SIG-M5 treated with dmso at 0.1 percent for 504 hours (cell line): ENCODE measurements at regions not wholly inside any gene's neighbourhood (a gene's known extent, or its start where the extent isn't known, plus 50 kb on each side); places are given as distances from the start of the nearest gene placed in this dataset.

Source experiments
- DNase-seq: peaks from one replicate; lab custom pipeline; 2025; ENCODE audit not compliant: unreplicated experiment; lab: John Stamatoyannopoulos, UW

GRCh38 chr20:56914532-56914931, 285.4 kb downstream of the TFAP2C start:
- DNase-seq: no peak

DNA sequence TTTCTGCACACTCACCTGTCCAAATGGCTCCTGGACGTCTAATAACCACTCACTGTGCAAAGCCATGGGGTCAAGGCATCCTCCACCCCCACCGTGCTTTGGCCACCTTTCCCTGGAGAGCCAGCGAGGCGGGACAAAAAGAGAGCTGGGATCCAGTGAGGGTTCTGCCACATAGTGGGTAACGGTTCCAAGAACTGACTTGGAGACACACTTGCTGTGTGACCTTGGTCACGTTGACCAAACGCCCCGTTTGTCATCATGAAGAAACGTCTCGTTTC, 287.2 kb downstream of the TFAP2C start:
- no peak for DNase-seq

GRCh38 chr20:56920041-56920440, 290.9 kb downstream of the TFAP2C start:
- peak; percentile 30 for DNase-seq

DNA sequence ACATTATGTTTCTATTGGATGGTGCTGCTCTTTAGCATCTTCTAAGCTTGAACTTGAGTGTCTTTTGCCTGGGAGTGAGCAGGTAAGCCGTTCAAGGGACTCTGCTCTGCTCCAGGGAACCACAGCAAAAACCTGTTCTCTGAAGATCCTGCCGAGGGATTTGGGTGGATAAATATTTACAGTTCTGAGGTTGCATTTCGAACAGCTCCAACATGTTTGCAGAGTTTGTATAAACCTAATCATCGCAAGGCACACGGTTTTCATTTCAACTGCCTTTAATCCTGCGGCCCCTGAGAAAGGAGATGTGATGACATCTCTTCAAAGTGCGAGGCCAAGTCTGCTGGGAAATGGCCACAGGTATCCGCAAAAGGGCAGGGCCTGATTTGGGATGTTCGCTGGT, 293.4 kb downstream of the TFAP2C start:
- peak; percentile 67 for DNase-seq

- DNase-seq: no peak
These were observed 295.4 kb downstream of the TFAP2C start for GRCh38 chr20:56924292-56925081.

DNA sequence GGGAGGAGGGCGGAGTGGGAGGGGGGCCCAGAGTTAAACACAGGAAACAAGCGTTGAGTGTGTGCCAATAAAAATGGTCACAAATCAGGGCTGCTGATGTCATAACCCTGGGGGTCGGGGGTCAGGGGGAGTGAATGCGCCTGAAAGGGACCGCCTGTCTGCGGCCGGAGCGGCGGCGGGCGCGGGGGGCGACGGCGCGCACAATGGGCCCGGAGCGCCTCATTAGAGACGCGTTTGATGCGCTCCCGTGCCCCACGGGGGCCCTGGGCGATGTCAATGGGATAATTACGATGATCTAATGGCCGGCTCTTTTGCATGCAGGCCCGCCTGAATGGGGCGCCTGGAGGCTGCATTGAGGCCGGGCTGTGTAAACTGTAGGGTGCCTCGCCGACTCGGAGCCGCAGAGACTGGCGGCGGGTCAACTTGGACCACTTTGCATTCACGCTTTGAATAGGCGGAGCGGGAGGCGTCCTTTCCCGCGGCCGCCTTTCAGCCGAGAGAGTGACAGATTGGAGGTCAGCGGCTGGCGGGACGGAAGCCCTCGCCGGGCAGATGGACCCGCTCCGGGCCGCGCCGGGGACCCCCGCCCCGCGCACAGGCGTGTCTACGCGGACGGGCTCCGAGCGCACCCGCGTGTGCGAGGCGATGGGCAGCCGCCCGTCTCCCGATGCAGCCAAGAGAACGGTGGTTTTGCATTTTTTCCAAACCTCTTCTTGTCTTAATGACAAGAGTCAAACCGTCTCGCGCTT, 296.1 kb downstream of the TFAP2C start:
- DNase-seq: no peak

GRCh38 chr20:56925831-56926170, 296.7 kb downstream of the TFAP2C start:
- no peak for DNase-seq

DNA sequence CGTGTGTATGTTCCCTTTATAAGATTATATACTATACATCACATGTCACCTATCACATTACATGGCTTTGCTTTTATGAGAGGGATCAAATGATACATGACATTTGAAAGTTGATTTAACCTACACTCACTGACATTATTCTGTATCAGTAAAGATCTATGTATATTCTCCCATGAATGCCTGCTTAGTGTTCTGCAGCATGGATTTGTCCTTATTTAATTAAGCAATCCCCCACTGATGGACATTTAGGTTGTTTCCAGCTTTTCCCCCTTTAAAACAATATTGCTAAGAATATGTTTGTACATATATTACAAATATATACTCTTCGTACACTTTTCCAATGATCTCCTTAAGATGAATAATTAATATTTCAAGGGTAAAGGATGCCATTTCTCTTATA, 297.4 kb downstream of the TFAP2C start:
- no peak for DNase-seq

GRCh38 chr20:56927127-56927526, 298.0 kb downstream of the TFAP2C start:
- DNase-seq: no peak

DNA sequence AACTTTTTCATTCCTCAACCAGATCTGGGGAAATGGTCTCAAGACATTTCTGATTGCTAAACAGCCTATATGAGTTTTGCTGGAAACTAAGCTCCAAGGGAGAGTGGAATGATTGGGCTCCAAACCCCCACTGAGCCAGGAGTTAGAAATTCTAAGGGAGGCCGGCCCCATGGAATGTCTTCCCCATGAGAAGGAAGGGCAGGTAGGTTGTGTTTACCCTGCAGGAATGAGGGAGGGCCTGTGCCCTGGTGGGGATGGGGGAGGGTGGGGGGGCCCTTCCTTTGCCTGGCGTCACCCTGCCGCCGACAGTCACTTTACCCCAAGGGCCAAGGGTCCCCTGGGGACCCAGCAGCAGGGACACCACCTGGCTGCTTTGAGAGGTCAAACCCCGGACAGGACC, 298.9 kb downstream of the TFAP2C start:
- no peak for DNase-seq

GRCh38 chr20:56929606-56930005, 300.5 kb downstream of the TFAP2C start:
- DNase-seq: no peak

DNA sequence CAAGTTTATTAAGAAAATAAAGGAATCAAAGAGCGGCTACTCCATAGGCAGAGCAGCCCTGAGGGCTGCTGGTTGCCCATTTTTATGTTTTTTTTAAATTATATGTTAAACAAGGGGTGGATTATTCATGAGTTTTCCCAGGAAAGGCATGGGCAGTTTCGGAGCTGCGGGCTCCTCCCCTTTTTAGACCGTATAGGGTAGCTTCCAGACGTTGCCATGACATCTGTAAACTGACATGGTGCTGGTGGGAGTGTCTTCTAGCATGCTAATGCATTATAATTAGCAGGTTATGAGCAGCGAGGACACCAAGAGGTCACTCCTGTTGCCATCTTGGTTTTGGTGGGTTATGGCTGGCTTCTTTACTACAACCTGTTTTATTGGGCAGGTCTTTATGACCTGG, 301.8 kb downstream of the TFAP2C start:
- no peak for DNase-seq

DNA sequence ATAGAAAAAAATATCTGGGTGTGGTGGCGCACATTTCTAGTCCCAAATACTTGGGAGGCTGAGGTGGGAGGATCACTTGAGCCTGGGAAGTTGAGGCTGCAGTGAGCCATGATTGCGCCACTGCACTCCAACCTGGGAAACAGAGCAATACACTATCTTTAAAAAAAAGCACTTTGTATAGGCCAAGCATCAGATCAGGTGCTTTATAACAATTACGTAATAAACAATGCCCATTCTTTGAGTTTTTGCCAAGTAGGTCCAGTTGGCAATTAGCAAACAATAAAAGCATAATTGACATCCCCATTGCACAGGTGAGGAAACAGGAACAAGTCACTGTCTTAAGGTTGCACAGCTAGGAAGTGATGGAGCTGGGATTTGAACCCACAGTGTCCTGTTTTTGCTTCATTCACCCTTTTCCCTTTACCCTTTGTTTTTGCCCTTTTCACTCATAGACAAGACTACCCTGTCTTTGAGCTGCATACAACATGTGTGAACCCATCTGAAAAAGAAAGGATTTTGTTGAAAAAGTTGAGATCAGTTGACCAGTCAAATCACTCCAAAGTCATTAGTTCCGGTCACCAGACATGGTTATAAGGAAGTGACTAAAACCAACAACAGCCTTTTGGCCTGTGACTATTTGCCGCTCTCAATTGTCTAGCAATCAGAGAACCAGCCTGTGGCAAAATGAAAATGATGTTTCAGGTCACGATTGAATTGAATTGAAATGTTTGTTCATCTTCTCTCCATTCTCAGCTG, 303.6 kb downstream of the TFAP2C start:
- peak; percentile 57 for DNase-seq

DNA sequence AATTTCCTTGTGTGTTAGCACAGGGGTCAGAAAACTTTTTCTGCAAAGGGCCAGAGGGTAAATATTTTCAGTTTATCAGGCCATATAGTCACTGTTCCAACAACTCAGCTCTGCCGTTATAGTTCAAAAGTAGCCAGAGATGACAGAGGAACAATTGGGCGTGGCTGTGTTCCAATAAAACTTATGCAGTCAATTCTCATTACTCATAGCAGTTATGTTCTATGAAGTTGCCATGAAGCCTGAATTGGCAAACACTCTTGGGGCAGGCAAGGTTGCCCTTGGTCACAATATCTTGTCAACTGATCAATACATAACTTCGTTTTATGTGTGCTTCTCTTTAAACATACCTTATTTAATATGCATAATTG, 304.2 kb downstream of the TFAP2C start:
- DNase-seq: peak; percentile 57

DNA sequence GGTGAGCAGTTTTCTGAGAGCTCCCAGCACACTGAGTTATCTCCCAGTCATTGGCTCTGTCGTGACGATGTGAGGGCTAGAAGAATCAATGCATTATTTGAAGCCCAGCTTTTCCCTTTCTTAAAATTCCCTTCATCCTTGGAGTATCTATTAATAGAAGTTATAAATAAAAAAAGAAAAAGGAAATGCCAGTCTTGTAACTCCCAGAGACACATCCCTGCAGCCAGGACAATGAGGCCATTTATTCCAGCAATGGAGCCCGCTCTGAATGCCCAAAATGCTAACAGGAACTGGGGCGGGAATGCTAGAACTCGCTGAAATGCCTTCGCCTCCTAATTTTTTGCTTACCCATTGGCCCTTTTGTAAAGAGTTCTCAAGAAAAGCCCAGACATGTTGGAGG, 305.8 kb downstream of the TFAP2C start:
- DNase-seq: no peak

DNA sequence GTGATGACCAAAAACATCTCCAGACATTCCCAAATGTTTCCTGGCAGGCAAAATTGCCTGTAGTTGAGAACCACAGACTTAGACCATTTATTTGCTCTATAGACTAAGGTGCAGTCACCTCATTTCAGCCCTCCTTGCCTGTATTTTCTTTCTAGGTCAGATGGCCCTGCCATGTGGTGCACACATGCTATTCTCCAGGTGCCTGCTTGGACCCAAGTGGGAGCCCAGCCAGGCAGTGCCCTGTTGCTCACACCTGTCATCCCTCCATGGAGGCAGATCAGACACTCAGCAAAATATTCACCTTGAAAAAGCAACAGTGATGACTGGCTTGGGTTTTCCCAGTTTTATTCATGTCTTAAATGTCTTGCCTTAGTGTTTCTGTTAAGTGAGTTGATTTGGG, 311.4 kb downstream of the TFAP2C start:
- DNase-seq: no peak

DNA sequence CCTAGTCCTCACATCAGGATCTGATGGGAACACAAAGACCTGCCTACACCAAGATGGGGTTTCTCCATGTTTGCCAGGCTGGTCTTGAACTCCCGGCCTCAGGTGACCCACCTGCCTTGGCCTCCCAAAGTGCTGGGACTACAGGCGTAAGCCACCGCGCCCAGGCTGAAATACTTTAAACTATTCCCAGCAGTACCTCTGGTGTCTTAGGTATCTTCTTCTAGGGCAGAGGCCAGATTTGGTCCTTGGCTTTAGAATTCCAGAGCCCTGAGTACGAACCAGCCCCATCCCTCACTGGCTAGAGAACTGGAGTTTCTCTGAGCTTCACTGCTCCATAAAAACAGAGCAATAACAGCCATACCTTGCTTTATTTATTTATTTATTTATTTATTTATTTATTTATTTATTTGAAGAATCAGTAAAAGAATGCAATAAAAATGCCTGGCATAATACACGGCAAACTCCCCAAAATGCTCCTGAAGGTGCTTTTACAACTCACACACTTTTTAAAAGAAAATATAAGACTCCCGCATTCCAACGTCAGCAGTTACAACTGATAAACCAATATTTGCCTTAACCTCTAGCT, 312.1 kb downstream of the TFAP2C start:
- no peak for DNase-seq

GRCh38 chr20:56943946-56944945, 315.1 kb downstream of the TFAP2C start:
- no peak for DNase-seq

GRCh38 chr20:56945057-56945456, 316.0 kb downstream of the TFAP2C start:
- peak; percentile 27 for DNase-seq

- DNase-seq: peak; percentile 29
These were observed 316.8 kb downstream of the TFAP2C start for GRCh38 chr20:56945901-56946300.

- no peak for DNase-seq
These were observed 317.1 kb downstream of the BMP7 start for GRCh38 chr20:56949318-56949717.
